HEK293 (cell line): ENCODE measurements at regions not wholly inside any gene's neighbourhood (a gene's known extent, or its start where the extent isn't known, plus 50 kb on each side); places are given as distances from the start of the nearest gene placed in this dataset.

Experiments
- ZNF600 ChIP-seq: fragments of 450-650 bp; formaldehyde crosslinking; IDR thresholded peaks from 2 replicates; pipeline ENCODE4 v1.5.1; 2016; ENCODE audit warnings: missing biosample characterization, missing genetic modification characterization
- ZNF629 ChIP-seq: fragments of 450-650 bp; formaldehyde crosslinking; IDR thresholded peaks from 2 replicates; pipeline ENCODE4 v1.5.1; 2017; ENCODE audit warnings: missing biosample characterization, missing genetic modification characterization
- TF ChIP-seq, protein P1 (sequence below): fragments of 450-650 bp; IDR thresholded peaks from 2 replicates; pipeline ENCODE4 v1.5.1; 2018; ENCODE audit warnings: missing biosample characterization, mild to moderate bottlenecking, missing genetic modification characterization

DNA sequence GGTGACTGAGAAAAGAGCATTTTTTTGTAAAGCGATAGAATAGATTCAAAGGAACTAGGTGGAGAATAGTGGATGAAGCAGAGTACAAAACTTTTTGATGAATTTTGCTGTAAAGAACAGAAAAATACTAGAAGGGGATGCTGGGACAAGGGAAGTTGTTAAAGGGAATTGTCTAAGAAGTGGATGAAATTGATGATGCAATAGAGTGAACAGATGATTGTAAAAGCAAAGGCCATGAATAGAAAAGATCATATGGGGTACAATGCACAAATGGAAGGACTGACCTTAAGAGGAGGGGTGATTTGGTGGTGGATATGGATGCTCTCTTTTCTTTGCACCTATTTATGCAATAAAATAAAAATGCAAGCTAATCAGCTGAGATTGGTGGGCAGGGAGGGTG is 262.7 kb upstream of the MAD2L1 start:
- TF ChIP-seq, protein P1, sequence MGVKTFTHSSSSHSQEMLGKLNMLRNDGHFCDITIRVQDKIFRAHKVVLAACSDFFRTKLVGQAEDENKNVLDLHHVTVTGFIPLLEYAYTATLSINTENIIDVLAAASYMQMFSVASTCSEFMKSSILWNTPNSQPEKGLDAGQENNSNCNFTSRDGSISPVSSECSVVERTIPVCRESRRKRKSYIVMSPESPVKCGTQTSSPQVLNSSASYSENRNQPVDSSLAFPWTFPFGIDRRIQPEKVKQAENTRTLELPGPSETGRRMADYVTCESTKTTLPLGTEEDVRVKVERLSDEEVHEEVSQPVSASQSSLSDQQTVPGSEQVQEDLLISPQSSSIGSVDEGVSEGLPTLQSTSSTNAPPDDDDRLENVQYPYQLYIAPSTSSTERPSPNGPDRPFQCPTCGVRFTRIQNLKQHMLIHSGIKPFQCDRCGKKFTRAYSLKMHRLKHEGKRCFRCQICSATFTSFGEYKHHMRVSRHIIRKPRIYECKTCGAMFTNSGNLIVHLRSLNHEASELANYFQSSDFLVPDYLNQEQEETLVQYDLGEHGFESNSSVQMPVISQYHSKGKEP: no peak
- TF ChIP-seq ZNF600 (tag by site-specific recombination): no peak
- TF ChIP-seq ZNF629 (tag by site-specific recombination): no peak
